Activated naive CD8-positive, alpha-beta T cell treated with anti-CD3 and anti-CD28 coated beads for 36 hours (primary cell): ENCODE measurements at regions not wholly inside any gene's neighbourhood (a gene's known extent, or its start where the extent isn't known, plus 50 kb on each side); places are given as distances from the start of the nearest gene placed in this dataset.
"Not testable (repeated sequence)": the region's sequence is repeated elsewhere in the genome, so short reads cannot be mapped to it uniquely, and the experiment has no call there.

Experiments
- DNase-seq: peaks from one replicate; pipeline ENCODE4 v3.0.0; 2021
- H3K27ac Mint-ChIP-seq: one replicate; pipeline ENCODE4 v1.8.0; 2022; ENCODE audit warnings: mild to moderate bottlenecking, moderate library complexity, mixed read lengths
- H3K27me3 Mint-ChIP-seq: one replicate; pipeline ENCODE4 v1.8.0; 2022; ENCODE audit warnings: mild to moderate bottlenecking, mixed read lengths
- H3K36me3 Mint-ChIP-seq: one replicate; pipeline ENCODE4 v1.8.0; 2021; ENCODE audit warnings: mild to moderate bottlenecking, mixed read lengths
- H3K4me1 Mint-ChIP-seq: one replicate; pipeline ENCODE4 v1.8.0; 2021; ENCODE audit warnings: mixed read lengths
- H3K4me3 Mint-ChIP-seq: one replicate; pipeline ENCODE4 v1.8.0; 2022; ENCODE audit warnings: mild to moderate bottlenecking, moderate library complexity, mixed read lengths
- H3K9me3 Mint-ChIP-seq: one replicate; pipeline ENCODE4 v1.8.0; 2022; ENCODE audit warnings: mixed read lengths

DNA sequence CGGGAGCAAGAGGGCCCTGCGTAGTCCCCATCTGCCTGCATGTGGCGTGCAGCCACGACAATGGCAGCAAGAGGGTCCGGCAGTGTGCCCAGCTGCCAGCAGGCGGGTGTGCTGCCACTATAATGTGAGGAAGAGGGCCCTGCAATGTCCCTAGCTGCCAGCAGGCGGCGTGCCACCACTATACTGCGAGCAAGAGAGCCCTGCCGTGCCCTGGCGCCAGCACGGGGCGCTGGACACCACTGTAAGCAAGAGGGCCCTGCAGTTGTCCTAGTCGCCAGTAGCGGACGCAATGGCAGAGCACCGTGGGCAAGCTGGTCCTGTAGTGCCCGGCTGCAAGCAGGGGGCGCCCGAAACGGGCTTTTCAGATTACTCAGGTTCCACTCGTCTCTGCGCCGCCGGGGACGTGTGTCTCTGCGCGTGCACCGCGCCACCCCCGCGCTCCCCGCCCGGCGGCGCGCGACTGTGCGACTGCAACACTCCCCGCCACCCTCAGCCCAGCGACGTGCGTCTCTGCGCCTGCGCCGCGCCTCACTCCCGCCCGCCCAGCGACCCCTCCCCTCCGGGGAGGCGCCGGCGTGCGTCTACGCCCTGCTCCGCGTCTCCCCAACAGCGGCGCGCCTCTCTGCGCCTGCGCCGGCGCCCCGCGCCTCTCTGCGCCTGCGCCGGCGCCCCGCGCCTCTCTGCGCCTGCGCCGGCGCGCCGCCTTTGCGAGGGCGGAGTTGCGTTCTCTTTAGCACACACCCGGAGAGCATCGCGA, 159.4 kb upstream of the FRG2B start:
- not testable (repeated sequence) for H3K4me1 Mint-ChIP-seq, H3K36me3 Mint-ChIP-seq, H3K9me3 Mint-ChIP-seq, H3K27me3 Mint-ChIP-seq, H3K27ac Mint-ChIP-seq, H3K4me3 Mint-ChIP-seq
- peak; percentile 6 for DNase-seq

DNA sequence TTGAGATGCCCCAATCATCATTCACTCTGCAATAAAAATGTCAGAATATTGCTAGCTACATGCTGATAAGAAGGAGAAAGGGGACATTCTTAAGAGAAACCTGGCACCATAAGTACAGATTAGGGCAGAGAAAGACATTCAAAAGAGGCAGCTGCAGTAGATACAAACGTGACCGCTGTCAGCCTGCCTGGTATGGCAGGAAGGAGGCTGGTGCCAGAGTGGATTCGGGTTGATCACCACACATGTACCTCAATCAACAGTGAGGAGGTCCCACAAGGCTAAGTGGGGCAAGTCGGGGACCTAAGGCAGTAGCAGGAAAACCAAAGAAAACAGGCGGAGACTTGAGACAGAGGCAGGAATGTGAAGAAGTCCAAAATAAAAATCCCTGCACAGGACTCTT, 158.6 kb upstream of the FRG2B start:
- DNase-seq, H3K9me3 Mint-ChIP-seq, H3K36me3 Mint-ChIP-seq, H3K27me3 Mint-ChIP-seq, H3K4me3 Mint-ChIP-seq, H3K4me1 Mint-ChIP-seq, H3K27ac Mint-ChIP-seq: not testable (repeated sequence)

DNA sequence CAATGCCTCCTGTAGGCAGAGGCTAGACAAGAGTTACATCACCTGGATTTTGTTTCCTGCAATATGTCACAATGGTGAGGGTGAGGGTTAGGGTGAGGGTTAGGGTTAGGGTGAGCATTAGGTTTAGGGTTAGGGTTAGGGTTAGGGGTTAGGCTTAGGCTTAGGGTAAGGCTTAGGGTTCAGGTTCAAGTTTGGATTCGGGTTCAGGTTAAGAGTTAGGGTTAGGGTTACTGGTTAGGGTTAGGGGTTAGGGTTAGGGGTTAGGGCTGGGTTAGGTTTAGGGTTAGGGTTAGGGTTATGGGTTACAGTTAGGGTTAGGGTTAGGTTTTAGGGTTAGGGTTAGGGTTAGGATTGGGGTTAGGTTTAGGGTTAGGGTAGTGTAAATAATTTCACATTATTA, 138.7 kb upstream of the FRG2B start:
- not testable (repeated sequence) for H3K4me3 Mint-ChIP-seq, H3K27me3 Mint-ChIP-seq, H3K9me3 Mint-ChIP-seq, DNase-seq, H3K4me1 Mint-ChIP-seq, H3K27ac Mint-ChIP-seq, H3K36me3 Mint-ChIP-seq

GRCh38 chr10:133764823-133765209, 138.2 kb upstream of the FRG2B start:
- DNase-seq, H3K4me3 Mint-ChIP-seq, H3K27me3 Mint-ChIP-seq, H3K27ac Mint-ChIP-seq, H3K36me3 Mint-ChIP-seq, H3K9me3 Mint-ChIP-seq, H3K4me1 Mint-ChIP-seq: not testable (repeated sequence)

DNA sequence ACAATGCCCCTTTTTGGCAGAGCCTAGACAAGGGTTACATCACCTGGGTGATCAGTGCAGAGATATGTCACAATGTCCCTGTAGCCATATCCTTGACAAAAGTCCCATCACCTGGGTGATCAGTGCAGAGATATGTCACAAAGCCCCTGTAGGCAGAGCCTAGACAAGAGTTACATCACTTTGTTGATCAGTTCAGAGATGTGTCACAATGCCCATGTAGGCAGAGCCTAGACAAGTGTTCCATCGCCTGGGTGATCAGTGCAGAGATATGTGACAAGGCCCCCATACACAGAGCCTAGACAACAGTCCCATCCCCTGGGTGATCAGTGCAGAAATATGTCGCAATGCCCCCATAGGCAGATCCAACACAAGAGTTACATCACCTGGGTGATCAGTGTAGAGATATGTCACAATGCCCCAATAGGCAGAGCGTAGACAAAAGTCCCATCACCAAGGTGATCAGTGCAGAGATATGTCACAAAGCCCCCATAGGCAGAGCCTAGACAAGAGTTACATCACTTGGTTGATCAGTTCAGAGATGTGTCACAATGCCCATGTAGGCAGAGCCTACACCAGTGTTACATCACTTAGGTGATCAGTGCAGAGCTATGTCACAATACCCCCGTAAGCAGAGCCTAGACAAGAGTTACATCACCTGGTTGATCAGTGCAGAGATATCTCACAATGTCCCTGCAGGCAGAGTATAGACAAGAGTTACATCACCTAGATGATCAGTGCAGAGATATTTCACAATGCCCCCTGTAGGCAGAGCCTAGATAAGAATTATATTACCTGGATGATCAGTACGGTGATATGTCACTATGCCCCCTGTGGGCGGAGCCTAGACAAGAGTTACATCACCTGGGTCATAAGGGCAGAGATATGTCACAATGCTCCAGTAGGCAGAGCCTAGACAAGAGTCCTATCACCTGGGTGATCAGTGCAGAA, 137.6 kb upstream of the FRG2B start:
- not testable (repeated sequence) for H3K4me3 Mint-ChIP-seq, H3K4me1 Mint-ChIP-seq, H3K9me3 Mint-ChIP-seq, H3K27me3 Mint-ChIP-seq, H3K36me3 Mint-ChIP-seq
- peak overlapping the region; percentile 12 for H3K27ac Mint-ChIP-seq
- DNase-seq = peak; percentile 5

GRCh38 chr10:133763190-133763589, 136.6 kb upstream of the FRG2B start:
- DNase-seq, H3K4me3 Mint-ChIP-seq, H3K27ac Mint-ChIP-seq, H3K36me3 Mint-ChIP-seq, H3K27me3 Mint-ChIP-seq, H3K4me1 Mint-ChIP-seq, H3K9me3 Mint-ChIP-seq: not testable (repeated sequence)

GRCh38 chr10:133753545-133753944, 127.0 kb upstream of the FRG2B start:
- not testable (repeated sequence) for H3K9me3 Mint-ChIP-seq, H3K36me3 Mint-ChIP-seq, H3K27ac Mint-ChIP-seq

More at GRCh38 chr10:133753545-133753944, 127.0 kb upstream of the FRG2B start:
- H3K27me3 Mint-ChIP-seq, DNase-seq, H3K4me3 Mint-ChIP-seq, H3K4me1 Mint-ChIP-seq: not testable (repeated sequence)
